DOHH2 (cell line): ENCODE measurements at regions not wholly inside any gene's neighbourhood (a gene's known extent, or its start where the extent isn't known, plus 50 kb on each side); places are given as distances from the start of the nearest gene placed in this dataset.

Experiments used
- EZH2phosphoT487 ChIP-seq: fragments of 200-600 bp; sonication (generic); IDR thresholded peaks from 2 replicates; pipeline ENCODE4 v1.6.1; 2017; ENCODE audit warnings: borderline replicate concordance, mild to moderate bottlenecking, antibody characterized with exemption, low read length, moderate library complexity, mixed read lengths
- TF ChIP-seq, protein P1 (sequence below): fragments of 200-600 bp; sonication (generic); IDR thresholded peaks from one replicate; pipeline ENCODE4 v1.5.1; 2014; ENCODE audit warnings: antibody characterized with exemption, mild to moderate bottlenecking, low read depth, low read length; ENCODE audit not compliant: poor library complexity, severe bottlenecking

DNA sequence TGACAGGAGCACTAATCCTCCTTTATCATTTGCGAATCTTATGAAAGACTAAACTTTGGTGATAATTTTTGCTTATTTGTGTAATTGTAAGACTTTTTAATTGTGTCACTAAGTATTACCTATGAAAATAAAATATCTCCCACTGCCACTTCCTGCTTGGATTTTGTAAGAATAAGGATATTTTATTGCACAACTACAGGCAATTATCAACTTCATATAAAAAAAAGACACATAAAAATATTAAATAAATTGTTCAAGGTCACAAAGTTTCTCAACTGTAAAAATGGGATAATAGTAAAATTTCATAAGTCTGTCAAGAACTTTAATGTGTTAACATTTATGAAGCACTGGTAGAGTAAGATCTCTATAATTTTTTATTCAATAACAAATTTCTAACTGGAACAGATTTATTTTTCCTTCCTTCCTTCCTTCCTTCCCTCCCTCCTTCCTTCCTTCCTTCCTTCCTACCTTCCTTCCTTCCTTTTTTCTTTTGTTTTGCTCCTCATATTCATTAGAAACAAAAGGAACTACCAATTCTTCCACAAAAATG, 527.6 kb upstream of the FAM47C start:
- TF ChIP-seq, protein P1, sequence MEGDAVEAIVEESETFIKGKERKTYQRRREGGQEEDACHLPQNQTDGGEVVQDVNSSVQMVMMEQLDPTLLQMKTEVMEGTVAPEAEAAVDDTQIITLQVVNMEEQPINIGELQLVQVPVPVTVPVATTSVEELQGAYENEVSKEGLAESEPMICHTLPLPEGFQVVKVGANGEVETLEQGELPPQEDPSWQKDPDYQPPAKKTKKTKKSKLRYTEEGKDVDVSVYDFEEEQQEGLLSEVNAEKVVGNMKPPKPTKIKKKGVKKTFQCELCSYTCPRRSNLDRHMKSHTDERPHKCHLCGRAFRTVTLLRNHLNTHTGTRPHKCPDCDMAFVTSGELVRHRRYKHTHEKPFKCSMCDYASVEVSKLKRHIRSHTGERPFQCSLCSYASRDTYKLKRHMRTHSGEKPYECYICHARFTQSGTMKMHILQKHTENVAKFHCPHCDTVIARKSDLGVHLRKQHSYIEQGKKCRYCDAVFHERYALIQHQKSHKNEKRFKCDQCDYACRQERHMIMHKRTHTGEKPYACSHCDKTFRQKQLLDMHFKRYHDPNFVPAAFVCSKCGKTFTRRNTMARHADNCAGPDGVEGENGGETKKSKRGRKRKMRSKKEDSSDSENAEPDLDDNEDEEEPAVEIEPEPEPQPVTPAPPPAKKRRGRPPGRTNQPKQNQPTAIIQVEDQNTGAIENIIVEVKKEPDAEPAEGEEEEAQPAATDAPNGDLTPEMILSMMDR, result no peak
- TF ChIP-seq EZH2phosphoT487, result no peak
